Fibroblast of pulmonary artery (primary cell): ENCODE measurements at regions not wholly inside any gene's neighbourhood (a gene's known extent, or its start where the extent isn't known, plus 50 kb on each side); places are given as distances from the start of the nearest gene placed in this dataset.
"Not testable (repeated sequence)": the region's sequence is repeated elsewhere in the genome, so short reads cannot be mapped to it uniquely, and the experiment has no call there.

Experiments used
- DNase-seq: peaks from one replicate; pipeline ENCODE4 v3.0.0-alpha.2; 2010; ENCODE audit warnings: low read depth
- H3K4me3 ChIP-seq: replicated peaks from 2 replicates; pipeline ENCODE4 v1.5.1; 2011; ENCODE audit warnings: low read depth, mild to moderate bottlenecking, control low read depth, low read length, moderate library complexity
- CTCF ChIP-seq: IDR thresholded peaks from 2 replicates; pipeline ENCODE4 v1.5.1; 2011; ENCODE audit warnings: mild to moderate bottlenecking, control low read depth, low read length, inconsistent platforms; ENCODE audit errors: missing control alignments

- TF ChIP-seq CTCF: no peak
- peak; percentile 19 for DNase-seq
- H3K4me3 ChIP-seq: no peak overlapping the region
These were observed 513.0 kb downstream of the NTRK3 start for GRCh38 chr15:87743562-87743961.

- no peak for DNase-seq
- no peak for TF ChIP-seq CTCF
- H3K4me3 ChIP-seq: no peak overlapping the region
These were observed 515.2 kb downstream of the NTRK3 start for GRCh38 chr15:87741350-87741749.

DNA sequence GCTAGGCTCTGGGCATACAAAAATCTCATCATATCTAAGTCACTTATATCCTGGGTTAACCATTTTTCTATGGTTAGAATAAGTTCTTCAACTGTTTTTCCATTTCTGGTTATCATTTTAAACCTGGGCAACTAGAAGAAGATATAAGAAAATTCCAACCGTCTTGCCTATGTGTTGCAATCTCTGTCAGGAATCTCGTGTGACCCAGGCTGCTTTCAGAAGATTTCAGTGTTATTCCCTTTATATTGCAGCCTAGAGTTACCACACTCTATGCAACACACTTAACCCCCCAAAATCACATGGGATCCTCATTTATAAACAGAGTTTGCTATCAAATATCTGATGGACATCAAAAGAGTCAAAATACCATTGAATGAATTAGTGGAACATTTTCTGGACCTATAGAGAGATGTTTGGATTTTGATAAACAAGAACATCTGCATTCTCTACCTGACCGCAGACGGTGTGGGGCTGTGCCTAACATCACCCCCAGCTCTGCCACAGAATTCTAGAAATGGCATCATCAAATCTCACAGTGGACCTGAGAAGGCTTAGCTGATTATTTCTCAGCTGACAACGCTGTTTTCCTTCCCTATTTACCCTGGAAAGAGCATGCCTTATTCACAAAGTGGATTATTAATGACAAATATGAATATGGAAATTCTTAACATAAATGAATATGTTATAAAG lies 515.7 kb downstream of the NTRK3 start:
- no peak overlapping the region for H3K4me3 ChIP-seq
- TF ChIP-seq CTCF: no peak
- no peak for DNase-seq

DNA sequence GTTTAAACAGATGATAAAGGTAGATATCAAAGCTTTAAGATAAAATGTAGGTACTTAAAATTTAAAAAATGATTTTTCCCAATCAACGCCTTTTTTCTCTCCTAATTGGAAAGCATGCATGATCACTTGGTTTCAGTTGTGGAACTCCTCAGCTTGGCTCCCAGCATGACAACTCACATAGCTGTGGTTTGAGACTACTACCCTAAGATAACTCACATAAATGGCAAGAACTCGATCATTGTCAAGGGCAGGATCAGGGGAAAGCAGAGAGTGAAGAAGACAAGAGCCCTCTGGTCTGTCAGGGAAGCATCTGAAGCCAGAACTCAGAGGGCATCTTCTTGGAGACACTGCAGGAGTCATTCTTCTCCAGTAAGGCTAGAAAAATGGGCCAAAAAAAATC lies 516.7 kb downstream of the NTRK3 start:
- no peak for TF ChIP-seq CTCF
- H3K4me3 ChIP-seq: no peak overlapping the region
- no peak for DNase-seq

DNA sequence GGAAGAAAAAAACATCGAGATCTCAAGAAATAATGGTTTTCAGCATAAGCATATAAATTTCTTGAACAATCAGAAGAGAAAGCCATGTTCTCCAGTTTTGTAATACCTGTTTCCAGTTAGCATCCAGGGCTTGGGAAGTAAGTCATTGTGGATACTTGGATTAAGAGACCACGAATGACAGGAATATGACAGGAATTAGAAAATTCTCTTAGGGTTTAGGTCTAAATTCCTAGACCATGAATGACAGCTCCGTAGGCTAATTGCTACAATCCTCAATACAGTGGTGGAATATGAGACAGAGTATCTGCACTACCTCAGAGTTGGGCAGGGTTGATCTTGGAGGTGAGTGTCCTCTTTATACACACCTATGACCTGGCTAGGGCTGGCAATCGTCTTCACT lies 517.5 kb downstream of the NTRK3 start:
- DNase-seq: no peak
- TF ChIP-seq CTCF: no peak
- no peak overlapping the region for H3K4me3 ChIP-seq

GRCh38 chr15:87737460-87737859 lies 519.1 kb downstream of the NTRK3 start:
- H3K4me3 ChIP-seq, DNase-seq: not testable (repeated sequence)

- DNase-seq: no peak
- TF ChIP-seq CTCF: no peak
- H3K4me3 ChIP-seq: no peak overlapping the region
These were observed 519.6 kb downstream of the NTRK3 start for GRCh38 chr15:87736891-87737389.
